Renal pelvis (tissue), 1 donor: ENCODE measurements at regions not wholly inside any gene's neighbourhood (a gene's known extent, or its start where the extent isn't known, plus 50 kb on each side); places are given as distances from the start of the nearest gene placed in this dataset.

ENCODE experiments used
- DNase-seq: peaks from one replicate; pipeline ENCODE4 v3.0.0-alpha.2; 2013

DNA sequence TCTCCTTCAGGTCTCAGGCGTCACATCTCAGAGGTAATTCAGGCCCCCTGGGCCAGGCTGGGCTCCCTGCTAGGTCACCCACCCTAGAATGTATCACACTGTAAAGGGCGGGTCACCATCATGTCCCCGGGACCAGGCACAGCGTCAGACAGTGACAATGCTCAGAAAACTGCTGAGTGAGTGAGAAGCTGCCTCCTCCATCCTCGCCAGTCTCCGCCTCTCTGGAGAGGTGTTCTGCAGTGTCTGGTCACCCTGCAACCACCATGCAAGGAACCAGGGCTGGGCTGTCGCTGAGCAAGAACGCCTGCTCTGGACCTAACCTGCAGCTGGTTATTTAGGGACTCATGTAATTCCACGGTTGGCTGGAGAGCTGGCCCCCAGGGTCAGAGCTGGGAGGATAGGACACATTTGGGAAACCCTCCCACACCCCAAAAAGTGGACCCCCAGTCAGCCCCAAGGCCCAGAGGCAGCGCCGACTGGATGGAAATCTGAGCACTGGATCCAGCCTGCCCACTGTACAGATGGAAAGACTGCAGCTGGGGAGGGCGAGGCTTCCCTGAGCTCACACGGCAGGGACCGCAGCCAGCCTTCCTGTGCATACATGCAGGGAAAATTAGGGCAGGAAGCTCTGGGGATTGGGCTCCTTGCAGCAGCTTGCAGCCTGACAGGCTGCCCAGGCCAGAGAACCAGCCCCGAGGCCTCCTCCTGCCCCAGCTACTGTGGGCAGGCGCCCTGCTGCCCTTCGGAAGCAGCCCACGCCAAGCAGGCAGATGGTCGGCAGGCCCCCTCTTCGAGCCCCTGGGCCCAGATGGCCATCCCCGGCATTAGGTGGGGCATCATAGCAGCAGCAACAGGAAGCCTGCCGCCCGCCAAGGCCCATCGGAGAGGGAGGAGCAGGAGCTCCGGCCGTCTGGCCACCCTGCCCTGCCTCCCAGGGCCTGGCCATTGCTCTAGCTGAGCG lies 105.4 kb upstream of the ZMIZ1 start:
- DNase-seq = no peak

DNA sequence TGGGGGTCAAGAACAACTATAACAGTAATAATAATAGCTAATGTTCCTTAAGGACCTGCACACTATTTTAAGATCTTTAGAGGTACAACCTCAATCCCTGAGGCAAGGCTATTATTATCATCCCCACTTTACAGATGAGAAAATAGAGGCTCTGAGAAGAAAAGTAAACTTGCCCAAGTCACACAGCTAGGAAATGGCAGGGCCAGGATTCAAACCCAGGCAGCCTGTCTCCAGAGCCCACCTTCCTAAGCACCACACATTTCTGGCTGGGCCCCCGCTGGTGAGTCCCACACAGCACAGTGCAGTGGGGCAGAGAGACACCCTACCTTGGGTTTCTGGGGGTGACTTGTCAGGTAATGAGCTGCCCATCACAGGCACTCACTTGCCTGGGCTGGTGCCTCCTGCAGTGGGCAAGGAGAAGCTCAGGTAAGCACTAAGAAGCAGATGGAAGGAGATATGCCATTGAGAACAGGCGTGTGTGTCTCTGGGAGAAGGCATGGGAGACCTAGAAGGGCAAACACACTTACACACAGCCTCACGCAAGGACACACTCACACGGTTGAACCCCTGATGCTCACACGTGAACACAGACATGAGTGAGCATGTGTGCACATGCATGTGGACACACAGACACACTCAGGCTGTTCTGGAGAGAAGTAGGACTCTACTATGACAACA lies 104.4 kb upstream of the ZMIZ1 start:
- no peak for DNase-seq

DNA sequence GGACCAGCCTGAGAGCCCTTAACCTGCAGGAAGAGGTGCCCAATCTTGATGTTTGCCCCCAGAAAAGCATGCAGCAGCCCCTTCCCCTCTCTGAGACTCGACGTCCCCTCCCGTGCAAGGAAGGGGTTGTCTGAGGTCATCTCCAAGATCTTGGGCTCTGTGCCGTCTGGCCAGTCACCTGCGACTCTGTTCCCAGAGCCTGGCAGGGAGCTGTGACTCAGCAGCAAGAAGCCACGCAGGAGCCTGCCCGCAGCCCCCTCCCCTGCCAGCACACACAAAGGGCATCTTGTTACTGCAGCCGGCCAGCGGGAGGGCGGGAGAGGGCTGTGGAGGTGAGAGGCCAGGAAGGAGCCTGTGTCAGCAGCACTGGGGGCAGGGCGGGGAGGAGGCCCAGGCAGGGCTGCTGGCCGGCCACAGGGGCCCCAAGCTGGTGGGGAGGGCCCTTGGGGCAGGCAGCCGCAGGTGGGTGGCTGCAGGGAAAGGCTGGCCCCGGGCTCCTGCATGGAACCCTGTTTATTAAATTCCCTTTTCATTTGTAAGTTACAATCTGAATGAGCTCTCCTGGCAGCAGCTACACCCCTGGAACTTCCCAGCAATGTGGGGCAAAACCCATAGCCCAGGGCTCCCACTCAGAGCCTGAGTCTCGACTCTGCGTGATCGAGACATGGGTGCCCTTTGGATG lies 103.7 kb upstream of the ZMIZ1 start:
- DNase-seq = peak; percentile 58

DNA sequence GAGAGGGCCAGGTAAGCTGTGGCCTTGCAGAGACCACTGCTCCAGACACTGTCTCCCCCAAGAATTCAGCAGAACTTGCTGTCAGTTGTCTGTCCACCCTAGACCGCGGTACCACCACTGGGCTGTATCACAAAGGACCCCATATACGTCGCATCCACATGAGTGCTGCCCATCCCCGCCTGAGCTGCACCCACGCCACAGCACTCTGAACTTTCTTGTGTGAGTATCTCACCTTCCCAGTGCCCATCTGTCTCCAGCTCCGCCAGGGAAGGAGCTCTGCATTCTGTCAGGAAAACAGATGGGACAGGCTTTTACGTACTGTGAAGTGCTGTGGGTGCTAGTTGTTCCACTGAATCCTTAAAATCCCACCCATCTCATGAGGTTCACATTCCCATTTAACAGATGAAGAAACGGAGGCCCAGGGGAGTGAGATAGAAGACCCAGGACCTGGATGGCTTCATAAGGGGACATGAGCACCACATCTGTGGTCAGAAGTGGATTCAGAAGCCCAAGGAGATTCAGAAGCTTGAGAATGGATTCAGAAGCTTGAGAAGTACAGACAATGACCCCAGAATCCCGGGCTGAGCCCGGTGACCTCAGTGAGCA lies 102.5 kb upstream of the ZMIZ1 start:
- DNase-seq = no peak

DNA sequence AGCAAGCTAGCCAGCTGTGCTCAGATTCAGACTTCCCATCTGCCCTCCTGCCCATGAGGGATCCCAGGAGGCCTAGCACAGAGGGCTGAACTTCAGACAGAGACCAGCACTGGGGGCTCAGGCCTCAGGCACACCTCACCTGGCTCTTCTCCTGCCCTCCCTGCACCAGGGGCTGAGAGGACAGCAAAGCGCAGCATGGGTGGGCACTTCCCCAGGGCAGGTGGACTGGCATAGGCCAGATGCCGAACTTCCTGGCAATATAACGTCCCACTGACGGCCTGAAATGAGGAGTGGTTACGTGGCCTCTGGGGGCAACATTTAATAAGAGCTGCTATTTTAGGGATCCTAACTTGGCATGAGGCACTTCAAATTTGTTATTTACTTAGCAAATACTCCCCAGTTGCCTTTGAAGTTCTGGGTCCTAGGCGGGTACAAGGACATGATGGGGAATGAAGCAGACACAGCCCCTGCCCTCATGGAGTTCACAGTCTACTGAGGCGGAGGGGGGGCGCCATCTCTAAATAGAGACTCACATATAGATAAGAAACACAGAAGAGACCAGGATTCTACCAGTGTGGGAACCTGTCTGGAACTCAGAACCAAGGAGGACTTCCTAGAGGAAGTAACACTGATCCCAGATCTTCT lies 101.8 kb upstream of the ZMIZ1 start:
- DNase-seq = no peak

DNA sequence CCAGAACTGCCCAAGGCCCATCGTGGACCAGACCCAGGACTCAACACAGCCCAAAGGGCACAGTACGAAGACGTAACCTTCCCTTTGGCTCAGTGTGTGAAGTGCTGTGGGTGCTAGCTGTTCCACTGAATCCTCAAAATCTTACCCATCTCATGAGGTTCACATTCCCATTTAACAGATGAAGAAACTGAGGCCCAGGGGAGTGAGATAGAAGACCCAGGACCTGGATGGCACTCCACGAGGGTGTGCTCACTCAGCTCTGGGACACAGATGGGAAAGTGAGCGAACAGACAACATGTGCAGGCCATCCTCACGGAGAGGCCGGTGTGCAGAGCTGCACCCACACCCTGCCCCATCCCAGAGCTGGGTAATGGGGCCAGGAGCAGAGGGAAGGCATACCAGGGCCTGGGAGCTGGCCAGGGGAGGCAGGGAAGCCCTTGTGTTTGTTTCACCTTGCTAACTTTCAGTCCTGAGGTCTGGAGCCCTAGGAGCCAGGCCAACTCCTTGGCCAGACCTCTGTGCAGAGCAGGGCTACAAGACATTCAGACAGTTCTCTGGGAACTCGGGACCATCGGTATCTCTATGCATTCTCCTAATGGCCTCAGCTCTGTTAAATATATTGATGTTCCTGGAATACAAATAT lies 100.3 kb upstream of the ZMIZ1 start:
- DNase-seq = no peak

DNA sequence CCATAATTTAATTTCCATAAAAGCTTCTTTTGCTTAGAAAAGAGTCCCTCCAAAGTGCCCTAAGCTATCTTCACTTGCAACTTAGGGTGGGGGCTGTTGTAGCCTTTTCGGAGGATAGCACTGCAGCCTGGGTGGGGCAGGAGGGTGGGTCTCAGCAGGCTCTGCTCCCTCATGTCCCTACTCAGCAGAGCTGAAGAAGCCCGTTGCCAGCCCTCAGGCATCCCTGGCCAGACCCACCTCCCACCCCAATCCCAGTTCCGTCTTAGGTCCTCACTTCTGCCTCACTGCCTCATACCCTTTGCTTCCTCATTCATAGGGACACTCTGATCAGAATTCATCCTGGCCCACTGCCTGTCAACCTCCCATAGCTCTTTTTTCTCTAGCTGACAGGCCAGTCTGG lies 99.8 kb upstream of the ZMIZ1 start:
- DNase-seq = no peak

DNA sequence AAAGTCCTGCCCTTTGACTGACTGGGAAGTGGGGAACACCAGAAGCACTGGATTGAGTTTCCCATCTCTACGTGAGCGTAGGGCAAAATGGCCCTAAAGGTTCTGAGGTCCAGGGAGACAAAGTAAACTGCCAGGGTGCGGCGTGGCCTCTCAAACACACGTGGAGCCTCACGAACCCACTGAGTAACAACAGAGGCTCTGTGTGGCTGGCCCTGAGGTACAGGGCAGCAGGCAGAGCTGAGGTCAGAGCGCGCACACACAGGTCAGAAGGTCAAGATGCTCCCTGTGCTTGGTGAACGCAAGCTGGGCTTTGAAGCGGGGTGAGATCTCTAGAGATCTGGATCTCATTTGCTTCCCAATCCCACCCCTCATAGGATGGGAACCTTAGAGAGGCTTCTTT lies 99.0 kb upstream of the ZMIZ1 start:
- DNase-seq = no peak

DNA sequence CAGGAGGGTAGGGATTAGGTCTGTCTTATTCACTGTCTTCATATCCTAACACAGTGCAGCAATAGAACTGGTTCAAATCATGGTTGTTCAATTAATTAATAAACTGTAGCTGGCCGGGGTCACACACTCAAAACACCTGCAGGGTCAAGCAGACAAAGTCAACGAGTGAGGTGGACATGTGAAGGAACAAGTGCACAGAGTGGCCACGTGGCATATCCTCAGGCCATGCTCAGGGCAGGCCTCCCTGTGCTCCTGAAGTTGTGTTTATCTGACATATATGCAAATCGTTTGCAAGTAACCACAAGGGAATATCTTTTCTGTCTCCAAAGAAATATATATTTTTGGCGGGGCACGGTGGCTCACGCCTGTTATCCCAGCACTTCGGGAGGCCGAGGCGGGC lies 98.5 kb upstream of the ZMIZ1 start:
- DNase-seq = no peak

DNA sequence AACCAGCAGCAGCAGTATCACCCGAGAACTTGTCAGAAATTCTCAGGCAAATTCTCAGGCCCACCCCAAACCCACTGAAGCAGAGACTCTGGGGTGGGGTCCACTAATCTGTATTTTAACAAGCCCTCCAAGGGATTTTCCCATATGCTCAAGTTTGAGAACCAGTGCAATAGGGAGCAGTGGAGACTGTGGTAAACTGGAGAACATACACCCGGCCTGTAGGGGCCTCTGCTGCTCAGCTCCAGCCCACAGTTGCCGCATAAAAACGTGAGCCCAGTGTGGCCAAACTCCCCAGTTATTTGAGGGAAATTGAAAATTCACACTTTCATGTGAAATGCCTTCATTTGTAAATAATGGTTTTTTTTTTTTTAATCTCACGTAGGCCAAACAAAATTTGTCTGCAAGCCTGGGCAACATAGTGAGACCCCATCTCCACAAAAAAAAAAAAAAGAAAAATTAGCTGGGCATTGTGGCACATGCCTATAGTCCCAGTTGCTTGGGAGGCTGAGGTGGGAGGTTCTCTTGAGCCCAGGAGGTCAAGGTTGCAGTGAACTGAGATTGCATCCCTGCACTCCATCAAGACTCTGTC lies 97.6 kb upstream of the ZMIZ1 start:
- no peak for DNase-seq

DNA sequence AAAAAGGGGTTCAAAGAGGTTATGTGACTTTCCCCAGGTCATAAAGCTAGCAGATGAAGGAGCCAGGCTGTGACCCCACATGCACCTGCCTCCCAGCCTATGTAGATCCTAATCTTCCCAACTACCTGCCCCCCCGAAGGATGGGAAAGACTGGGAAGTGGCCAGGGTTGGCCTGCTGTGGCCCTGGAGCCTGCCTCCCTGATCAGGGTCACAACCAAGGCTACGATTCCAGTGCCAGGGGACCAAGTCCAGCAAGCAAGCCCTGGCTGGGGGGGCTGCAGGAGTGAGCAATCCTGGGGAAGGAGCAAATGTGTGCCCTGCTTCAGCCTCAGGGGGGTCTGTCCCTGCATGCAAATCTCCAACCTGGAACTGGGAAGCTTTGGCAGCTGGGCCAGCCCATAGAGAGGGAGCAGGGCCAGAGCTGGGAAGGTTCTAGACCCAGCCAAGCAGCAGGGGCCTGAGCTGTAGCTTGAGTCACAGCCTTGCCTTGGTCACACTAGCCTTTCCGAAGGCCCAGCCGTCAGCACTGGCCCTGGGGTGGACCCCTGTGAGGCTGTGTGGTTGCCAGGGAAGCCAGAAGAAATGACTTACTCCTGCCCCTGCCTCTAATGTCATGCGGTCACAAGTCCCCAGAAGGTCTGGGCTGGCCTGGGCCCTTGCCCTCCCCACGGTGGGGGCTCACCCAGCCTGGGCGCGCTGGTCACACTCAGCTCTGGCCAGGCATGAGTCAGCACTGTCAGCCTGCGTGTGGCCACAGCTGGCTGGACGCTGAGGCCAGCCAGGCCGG lies 96.4 kb upstream of the ZMIZ1 start:
- DNase-seq = peak; percentile 42

DNA sequence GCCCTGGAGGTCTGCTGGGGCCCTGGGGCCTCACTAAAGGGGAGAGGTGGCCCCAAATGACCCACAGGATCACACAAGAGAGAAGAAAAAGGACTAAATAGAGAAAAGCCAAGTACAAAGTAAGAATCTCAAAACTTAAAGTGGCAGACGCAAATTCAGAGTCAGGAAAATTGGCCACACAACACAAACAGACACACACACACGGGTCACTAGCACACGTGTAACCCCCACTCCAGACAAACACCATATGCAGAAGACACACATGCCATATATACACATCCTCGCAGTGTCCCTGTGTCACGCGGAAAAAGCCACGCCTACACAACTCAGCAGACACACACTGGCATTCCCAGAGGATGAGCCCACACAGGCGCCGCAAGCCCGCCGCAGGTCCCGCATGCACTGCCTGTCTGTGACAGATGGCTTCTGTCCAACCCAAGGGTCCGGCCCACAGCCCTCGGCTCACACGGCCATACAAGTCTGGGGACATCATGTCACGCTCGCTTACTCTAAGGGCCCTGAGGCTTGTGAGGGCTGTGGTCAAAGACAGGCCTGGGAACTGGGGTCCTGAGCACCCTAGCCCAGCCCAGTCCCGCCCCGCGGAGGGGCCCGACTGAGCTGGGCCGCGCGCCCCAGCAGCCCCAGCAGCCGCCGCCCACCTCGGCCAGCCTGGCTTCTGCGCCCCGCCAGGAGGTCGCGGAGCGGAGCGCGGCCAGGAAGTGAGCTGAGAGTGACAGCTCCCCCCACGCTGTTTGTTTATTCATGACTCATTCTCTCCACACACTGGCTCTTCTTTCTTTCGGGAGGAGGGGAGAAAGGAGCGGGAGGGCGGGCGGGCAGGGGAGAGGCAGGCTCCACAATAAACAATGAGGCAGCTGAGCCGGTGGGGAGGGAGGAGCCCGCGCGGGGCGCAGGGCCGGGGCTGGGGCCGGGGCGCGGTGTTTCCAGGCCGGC lies 95.5 kb upstream of the ZMIZ1 start:
- DNase-seq = peak; percentile 95

DNA sequence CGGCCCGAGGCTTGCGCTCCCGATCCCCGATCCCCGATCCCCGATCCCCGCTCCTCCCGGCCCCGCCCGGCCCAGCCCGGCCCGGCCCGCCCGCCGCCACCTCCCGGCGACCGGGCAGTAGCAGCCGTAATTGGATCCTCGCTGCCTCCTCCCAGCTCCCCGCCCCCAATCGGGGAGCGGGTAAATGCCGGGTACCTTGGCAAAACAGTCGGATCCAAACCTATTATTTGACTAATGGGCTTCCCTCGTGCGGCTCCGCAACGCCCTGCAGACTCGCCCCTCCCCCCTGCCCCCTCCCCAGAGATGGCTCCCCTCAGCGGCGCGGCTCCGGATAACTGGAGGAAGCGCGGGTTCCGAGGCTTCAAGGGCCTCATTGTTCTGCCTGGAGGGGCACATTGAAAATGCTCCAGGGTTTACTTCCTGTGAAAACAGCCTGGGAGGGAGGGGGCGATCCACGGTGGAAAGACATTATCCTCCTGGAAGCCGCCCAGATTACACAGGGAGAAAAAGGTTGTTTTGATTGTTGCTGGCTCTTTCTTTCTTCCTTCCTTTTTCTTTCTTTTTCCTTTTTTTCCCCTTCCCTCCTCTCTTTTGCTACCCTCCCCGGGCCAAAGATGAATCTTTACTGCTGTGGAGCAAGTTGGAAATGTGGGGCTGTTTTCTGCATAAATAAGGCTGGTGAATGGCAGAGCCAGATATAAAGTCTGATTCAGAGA lies 94.7 kb upstream of the ZMIZ1 start:
- DNase-seq = peak; percentile 82

DNA sequence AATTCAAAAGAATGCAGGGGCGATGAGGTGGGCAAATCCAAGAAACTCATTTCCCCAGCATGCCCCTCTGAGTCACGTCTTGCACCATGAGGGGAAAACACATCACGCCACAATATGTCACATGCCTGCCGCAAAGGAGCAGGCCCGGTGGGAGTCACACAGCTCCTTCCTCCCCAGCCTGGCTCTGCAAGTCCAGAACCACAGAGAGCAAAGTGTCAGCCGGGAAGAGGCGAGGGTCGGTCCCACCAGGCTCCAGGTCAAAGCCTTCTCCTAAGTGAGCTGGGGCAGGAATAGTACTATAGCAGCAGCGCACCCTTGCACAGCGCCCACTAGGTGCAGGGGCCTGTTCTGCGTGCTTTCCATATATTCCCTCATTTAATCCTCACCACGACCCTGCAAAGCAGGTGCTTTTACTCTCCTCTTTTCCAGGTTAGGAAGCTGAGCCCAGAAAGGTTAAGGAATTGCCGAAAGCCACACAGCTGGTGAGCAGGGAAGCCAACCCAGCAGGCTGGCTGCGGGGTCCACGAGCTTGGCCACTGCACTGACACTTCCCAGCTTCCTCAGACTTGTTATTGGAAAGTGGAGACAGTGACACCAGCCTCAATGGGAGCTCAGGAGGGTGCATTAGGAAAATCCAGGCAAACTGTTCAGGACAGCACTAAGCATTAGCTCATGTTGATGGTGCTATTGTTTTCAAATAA lies 94.0 kb upstream of the ZMIZ1 start:
- DNase-seq = peak; percentile 38

DNA sequence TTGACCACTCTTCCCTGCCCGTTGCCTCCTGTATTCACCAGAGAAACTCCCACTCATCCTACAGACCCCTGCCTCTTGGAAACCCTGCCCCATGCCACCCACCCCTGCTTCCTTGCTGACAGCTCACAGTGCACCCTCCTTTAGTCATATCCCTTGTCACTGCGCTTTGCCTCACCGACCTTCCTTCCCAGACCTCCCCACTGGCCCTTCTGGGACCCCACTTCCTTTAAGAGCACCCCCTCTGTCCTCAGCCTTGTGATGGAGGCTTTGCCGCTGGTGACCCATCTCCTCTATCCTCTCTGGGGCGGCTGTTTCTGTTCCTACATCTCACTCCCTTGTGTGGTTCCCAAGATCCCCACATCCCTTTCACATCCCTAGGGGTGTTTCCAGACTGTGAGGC lies 92.8 kb upstream of the ZMIZ1 start:
- DNase-seq = no peak

DNA sequence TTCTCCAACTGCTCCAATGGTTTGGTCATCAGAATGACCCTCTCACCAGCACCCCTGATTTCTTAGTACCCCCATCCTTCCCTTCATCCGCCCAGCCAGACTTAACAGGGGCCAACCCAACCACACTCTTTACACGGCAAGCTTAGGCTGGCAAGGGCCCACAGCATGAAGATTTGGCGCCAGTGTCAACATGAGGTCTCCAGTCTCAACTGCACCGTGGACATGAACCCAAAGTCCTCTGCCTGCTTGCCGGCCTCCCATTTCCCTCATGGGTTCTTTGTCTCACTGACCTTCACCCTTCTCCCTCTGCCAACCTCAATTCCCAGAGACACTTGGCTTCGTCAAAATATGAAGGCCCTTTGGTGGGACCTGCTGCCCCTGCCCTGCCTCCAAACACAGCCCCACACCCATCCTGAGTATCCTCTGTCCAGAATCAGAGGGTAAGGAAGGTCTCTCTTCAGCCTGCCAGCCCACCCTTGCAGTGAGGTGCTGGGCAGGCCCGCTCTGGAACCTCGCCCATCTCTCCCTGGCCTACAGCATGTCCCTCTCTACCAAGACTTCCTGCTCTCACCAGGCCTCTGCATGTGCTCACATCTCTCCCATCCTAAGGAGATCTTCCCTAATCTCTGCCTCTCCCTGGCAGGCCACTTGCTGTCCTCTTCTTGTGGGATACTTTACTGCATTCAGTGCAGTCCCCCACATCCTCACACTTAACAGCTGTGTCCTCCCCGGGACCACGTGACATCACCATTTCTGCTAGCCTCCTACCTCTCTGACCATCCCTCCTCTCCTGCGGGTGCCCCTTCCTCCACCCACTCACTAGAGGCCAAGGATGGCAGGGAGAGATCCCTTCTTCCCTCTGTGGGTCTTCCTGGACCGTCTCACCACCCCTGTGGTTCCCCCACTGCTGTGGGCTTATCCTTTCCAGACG lies 91.7 kb upstream of the ZMIZ1 start:
- DNase-seq = no peak
